ACC112 (cell line): ENCODE measurements at regions not wholly inside any gene's neighbourhood (a gene's known extent, or its start where the extent isn't known, plus 50 kb on each side); places are given as distances from the start of the nearest gene placed in this dataset.

Source experiments
- H2AFZ ChIP-seq: fragments of 200-600 bp; sonication (generic); one replicate; pipeline ENCODE4 v1.6.0; 2017; ENCODE audit warnings: antibody characterized with exemption, low read length; ENCODE audit not compliant: unreplicated experiment
- H3K27ac ChIP-seq: fragments of 200-600 bp; sonication (generic); 2 replicates; pipeline ENCODE4 v1.5.1; 2014; ENCODE audit warnings: low read depth, mild to moderate bottlenecking, antibody characterized with exemption, low read length, moderate library complexity
- H3K27me3 ChIP-seq: fragments of 200-600 bp; sonication (generic); 2 replicates; pipeline ENCODE4 v1.6.1; 2014; ENCODE audit warnings: mild to moderate bottlenecking, antibody characterized with exemption, low read length, moderate library complexity, mixed read lengths; ENCODE audit not compliant: insufficient read depth
- H3K36me3 ChIP-seq: fragments of 200-600 bp; sonication (generic); 2 replicates; pipeline ENCODE4 v1.6.1; 2016; ENCODE audit warnings: mild to moderate bottlenecking, antibody characterized with exemption, low read length, moderate library complexity, mixed read lengths; ENCODE audit not compliant: insufficient read depth
- H3K4me1 ChIP-seq: fragments of 200-600 bp; sonication (generic); one replicate; pipeline ENCODE4 v1.6.1; 2016; ENCODE audit warnings: low read length, mixed read lengths; ENCODE audit not compliant: insufficient read depth, unreplicated experiment, control insufficient read depth
- H3K4me3 ChIP-seq: fragments of 200-600 bp; sonication (generic); 2 replicates; pipeline ENCODE4 v1.5.1; 2014; ENCODE audit warnings: mild to moderate bottlenecking, low read depth, low read length
- H3K79me2 ChIP-seq: fragments of 200-600 bp; sonication (generic); one replicate; pipeline ENCODE4 v1.6.0; 2016; ENCODE audit warnings: low read length; ENCODE audit not compliant: control insufficient read depth, unreplicated experiment, insufficient read depth

- Histone ChIP-seq H3K27me3 (no peaks in the 10 kb centered on the region), H3K27ac (no peak overlapping the region), H3K4me3 (no peak overlapping the region), H3K36me3 (no peaks in the 10 kb centered on the region), H3K4me1 (no peaks in the 10 kb centered on the region), H2AFZ (no peak overlapping the region), H3K79me2 (no peaks in the 10 kb centered on the region)
Observed at GRCh38 chr5:30331534-30331933, 862.0 kb upstream of the CDH6 start.

GRCh38 chr5:30325795-30326194 is 867.7 kb upstream of the CDH6 start:
- H3K79me2 ChIP-seq, result no peaks in the 10 kb centered on the region
- H3K36me3 ChIP-seq, result no peaks in the 10 kb centered on the region
- no peak overlapping the region for H3K4me3 ChIP-seq
- H3K27me3 ChIP-seq, result no peaks in the 10 kb centered on the region
- no peak overlapping the region for H2AFZ ChIP-seq
- no peaks in the 10 kb centered on the region for H3K4me1 ChIP-seq
- H3K27ac ChIP-seq, result no peak overlapping the region

GRCh38 chr5:30324083-30324482 is 869.4 kb upstream of the CDH6 start:
- H3K27me3 ChIP-seq, result no peaks in the 10 kb centered on the region
- no peak overlapping the region for H2AFZ ChIP-seq
- no peaks in the 10 kb centered on the region for H3K4me1 ChIP-seq
- no peaks in the 10 kb centered on the region for H3K36me3 ChIP-seq
- H3K4me3 ChIP-seq, result no peak overlapping the region
- no peak overlapping the region for H3K27ac ChIP-seq
- no peaks in the 10 kb centered on the region for H3K79me2 ChIP-seq

- no peaks in the 10 kb centered on the region for H3K4me1 ChIP-seq
- H3K4me3 ChIP-seq, result no peak overlapping the region
- no peak overlapping the region for H2AFZ ChIP-seq
- no peak overlapping the region for H3K27ac ChIP-seq
- no peaks in the 10 kb centered on the region for H3K79me2 ChIP-seq
- no peaks in the 10 kb centered on the region for H3K36me3 ChIP-seq
- no peaks in the 10 kb centered on the region for H3K27me3 ChIP-seq
Observed at GRCh38 chr5:30287890-30288289, 905.6 kb upstream of the CDH6 start.

- no peaks in the 10 kb centered on the region for H3K79me2 ChIP-seq
- H2AFZ ChIP-seq, result no peak overlapping the region
- H3K36me3 ChIP-seq, result no peaks in the 10 kb centered on the region
- no peaks in the 10 kb centered on the region for H3K4me1 ChIP-seq
- no peaks in the 10 kb centered on the region for H3K27me3 ChIP-seq
- H3K27ac ChIP-seq, result no peak overlapping the region
- H3K4me3 ChIP-seq, result no peak overlapping the region
Observed at GRCh38 chr5:30279237-30279636, 914.2 kb upstream of the CDH6 start.

- no peak overlapping the region for H3K27ac ChIP-seq
- H3K4me3 ChIP-seq, result no peak overlapping the region
- no peaks in the 10 kb centered on the region for H3K36me3 ChIP-seq
- H3K4me1 ChIP-seq, result peaks cover under 1% of the 10 kb centered on the region
- no peak overlapping the region for H2AFZ ChIP-seq
- no peaks in the 10 kb centered on the region for H3K79me2 ChIP-seq
- no peaks in the 10 kb centered on the region for H3K27me3 ChIP-seq
Observed at GRCh38 chr5:30267026-30267425, 926.5 kb upstream of the CDH6 start.

- Histone ChIP-seq H3K4me1 (no peaks in the 10 kb centered on the region), H3K4me3 (no peak overlapping the region)
Observed at GRCh38 chr5:30239331-30240022, 954.0 kb upstream of the CDH6 start.

GRCh38 chr5:30237189-30237588 is 956.3 kb upstream of the CDH6 start:
- Histone ChIP-seq H3K4me3 (no peak overlapping the region), H3K79me2 (no peaks in the 10 kb centered on the region), H3K36me3 (no peaks in the 10 kb centered on the region), H3K27me3 (no peaks in the 10 kb centered on the region), H3K4me1 (no peaks in the 10 kb centered on the region), H3K27ac (no peak overlapping the region), H2AFZ (no peak overlapping the region)

More at GRCh38 chr5:30239331-30240022, 954.0 kb upstream of the CDH6 start:
- Histone ChIP-seq H3K27ac (no peak overlapping the region), H3K36me3 (no peaks in the 10 kb centered on the region), H2AFZ (no peak overlapping the region), H3K79me2 (no peaks in the 10 kb centered on the region), H3K27me3 (no peaks in the 10 kb centered on the region)

GRCh38 chr5:30209755-30210154 is 983.7 kb upstream of the CDH6 start:
- no peak overlapping the region for H3K4me3 ChIP-seq

GRCh38 chr5:30197662-30198061 is 995.8 kb upstream of the CDH6 start:
- H3K27me3 ChIP-seq, result no peaks in the 10 kb centered on the region
- no peak overlapping the region for H3K27ac ChIP-seq
- no peak overlapping the region for H3K4me3 ChIP-seq
- H3K4me1 ChIP-seq, result no peaks in the 10 kb centered on the region
- H3K79me2 ChIP-seq, result no peaks in the 10 kb centered on the region
- no peak overlapping the region for H2AFZ ChIP-seq
- no peaks in the 10 kb centered on the region for H3K36me3 ChIP-seq

More at GRCh38 chr5:30209755-30210154, 983.7 kb upstream of the CDH6 start:
- Histone ChIP-seq H3K27ac (no peak overlapping the region), H3K79me2 (no peaks in the 10 kb centered on the region), H3K36me3 (no peaks in the 10 kb centered on the region), H3K4me1 (no peaks in the 10 kb centered on the region), H2AFZ (no peak overlapping the region), H3K27me3 (no peaks in the 10 kb centered on the region)

GRCh38 chr5:30195036-30195435 is 998.5 kb upstream of the CDH6 start:
- no peaks in the 10 kb centered on the region for H3K36me3 ChIP-seq
- no peaks in the 10 kb centered on the region for H3K27me3 ChIP-seq
- H3K4me1 ChIP-seq, result no peaks in the 10 kb centered on the region
- H3K27ac ChIP-seq, result no peak overlapping the region
- no peaks in the 10 kb centered on the region for H3K79me2 ChIP-seq
- H2AFZ ChIP-seq, result no peak overlapping the region
- no peak overlapping the region for H3K4me3 ChIP-seq
